ENCODE measurements at regions not wholly inside any gene's neighbourhood (a gene's known extent, or its start where the extent isn't known, plus 50 kb on each side); places are given as distances from the start of the nearest gene placed in this dataset.

DNA sequence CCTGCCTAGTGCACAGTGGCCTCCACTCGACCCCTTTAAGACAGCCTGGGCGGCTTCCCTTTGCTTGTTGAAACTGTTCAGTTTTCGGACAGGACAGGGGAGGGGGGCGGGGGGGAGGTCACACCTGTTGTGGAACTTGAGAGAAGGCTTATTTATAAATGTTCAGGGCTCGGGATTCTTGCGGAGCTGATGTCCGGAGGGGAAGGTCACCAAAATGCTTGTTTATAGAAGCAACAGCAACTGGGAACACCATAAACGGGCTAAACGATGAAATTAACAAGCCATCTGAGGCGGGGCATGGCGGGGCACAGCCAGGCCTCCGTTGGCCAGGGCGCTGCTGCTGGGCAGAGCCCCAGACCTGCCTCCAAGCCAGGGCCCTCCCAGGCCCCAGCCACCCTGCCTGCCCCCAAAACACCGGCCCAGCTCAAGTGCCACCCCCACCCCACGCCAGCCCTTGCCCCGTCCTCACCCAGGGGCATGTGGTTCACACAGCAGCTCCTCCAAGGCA is 59.8 kb upstream of the CASZ1 start:
- TF ChIP-seq, protein P1, sequence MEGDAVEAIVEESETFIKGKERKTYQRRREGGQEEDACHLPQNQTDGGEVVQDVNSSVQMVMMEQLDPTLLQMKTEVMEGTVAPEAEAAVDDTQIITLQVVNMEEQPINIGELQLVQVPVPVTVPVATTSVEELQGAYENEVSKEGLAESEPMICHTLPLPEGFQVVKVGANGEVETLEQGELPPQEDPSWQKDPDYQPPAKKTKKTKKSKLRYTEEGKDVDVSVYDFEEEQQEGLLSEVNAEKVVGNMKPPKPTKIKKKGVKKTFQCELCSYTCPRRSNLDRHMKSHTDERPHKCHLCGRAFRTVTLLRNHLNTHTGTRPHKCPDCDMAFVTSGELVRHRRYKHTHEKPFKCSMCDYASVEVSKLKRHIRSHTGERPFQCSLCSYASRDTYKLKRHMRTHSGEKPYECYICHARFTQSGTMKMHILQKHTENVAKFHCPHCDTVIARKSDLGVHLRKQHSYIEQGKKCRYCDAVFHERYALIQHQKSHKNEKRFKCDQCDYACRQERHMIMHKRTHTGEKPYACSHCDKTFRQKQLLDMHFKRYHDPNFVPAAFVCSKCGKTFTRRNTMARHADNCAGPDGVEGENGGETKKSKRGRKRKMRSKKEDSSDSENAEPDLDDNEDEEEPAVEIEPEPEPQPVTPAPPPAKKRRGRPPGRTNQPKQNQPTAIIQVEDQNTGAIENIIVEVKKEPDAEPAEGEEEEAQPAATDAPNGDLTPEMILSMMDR (IDR thresholded peaks at IDR 0.05) = no peak
- no peak for TF ChIP-seq POLR2A (IDR thresholded peaks at IDR 0.05)

Measured in esophagus squamous epithelium (tissue), 4 donors.